ENCODE measurements at regions not wholly inside any gene's neighbourhood (a gene's known extent, or its start where the extent isn't known, plus 50 kb on each side); places are given as distances from the start of the nearest gene placed in this dataset.

DNA sequence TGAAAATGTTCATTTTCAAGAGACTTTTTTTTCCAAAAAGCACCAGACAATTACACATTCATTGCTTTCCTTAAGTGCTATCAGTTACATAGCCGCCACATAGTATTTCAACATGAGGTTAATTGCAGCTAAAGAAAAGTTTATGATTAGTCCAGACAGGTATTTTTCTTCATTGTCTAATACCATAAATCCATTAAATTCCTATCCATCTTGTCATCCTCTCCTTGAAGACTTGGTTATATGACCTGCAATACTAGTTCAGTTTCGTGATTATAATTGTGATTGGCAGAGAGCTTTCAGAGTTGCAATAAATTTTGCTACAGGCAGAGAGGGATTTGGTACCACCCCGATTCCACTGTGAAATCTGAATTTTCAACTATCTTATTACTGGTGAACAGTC lies 437.7 kb downstream of the GPATCH2 start:
- DNase-seq, result no peak

DNA sequence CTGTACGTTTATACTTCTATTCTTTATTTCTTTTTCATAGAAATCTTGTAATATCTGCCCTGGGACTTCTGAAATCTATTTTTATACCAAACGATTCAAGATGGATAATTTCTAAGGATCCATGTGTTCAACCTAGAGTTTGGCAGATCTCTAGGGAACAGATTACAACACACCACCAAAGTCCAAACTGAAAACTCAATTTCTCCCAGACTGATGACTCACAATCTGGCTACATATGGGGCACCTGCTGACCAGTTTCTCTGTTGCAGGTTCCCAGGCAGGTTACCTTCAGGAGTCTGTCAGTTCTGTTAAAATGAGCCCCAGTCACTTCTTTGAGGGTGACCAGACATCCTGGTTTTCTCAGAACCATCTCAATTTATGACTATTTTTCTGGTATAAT lies 439.4 kb downstream of the GPATCH2 start:
- no peak for DNase-seq

DNA sequence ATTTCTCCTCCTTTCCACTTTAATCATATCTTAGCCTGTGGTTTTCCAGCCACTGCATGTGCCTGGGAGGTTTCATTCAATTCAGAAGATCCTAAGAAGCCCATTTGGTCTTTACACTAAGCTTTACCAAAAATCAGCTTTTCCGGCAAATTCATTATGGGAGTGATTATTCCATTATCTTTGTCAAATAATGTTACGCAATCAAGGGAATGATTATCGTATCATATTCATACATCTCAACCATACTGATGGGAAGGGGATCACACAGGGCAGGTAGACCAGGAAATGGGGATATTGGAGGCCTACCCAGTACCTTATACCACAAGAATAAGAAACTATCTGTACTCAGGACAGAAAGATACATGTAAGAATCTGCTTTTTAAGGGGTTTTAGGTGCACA lies 440.5 kb downstream of the GPATCH2 start:
- no peak for DNase-seq

DNA sequence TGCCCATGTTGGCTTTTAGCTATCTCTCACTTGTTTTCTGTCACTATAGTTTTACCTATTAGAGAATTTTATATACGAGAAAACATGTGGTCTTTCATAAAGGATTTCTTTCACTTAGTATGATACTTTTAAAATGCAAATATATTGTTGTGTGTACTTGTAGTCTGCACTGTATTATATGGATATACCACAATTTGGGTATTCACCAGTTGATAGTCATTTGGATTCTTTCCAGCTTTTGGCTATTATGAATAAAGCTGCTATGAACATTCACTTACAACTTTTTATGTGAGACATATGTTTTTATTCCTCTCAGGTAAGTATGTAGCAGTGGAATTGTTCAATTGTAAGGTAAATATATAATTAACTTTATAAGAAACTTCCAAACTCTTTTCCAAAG lies 441.5 kb downstream of the GPATCH2 start:
- DNase-seq, result no peak

DNA sequence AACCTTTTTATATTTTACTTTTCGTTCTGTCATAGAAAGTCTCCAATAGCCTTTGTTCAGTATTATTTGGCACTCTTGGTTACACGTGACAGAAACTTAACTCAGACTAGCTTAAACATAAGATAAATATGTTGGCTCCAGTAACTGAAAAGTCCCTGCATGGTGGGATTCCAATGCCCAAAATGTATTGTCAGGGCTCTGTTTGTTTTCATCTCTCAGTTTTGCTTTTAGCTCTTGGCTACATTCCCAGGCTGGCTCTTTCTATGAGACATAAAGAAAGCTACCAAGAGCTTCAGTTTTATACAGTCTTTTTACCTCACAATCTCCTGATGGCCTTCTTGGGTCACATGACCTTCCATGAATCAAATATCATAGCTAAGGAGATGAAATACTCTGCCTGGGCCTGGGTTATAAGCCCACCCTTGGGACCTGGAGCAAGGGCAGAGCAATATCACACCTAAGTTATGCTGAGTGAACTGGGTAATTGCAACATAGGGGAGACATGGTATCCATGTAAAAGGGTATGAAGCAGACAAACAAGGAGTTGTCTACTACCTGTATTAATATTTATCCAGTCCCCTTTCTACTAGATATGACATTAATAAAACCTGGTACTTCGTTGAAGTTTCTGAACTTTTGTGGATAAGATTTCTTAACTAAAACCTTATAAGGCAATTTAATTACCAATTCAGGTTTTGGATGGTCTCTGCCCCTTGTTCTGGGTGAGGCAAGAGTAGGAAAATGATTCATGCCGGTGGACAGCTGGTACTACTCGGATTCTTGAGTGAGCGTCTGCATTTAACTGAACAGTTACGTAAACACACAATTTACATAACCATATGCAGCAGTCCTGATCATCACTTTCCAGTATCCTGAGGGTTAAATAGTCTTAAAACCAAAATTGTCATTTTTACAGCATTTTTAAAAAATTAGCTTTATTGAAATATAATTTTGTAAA lies 442.3 kb downstream of the GPATCH2 start:
- DNase-seq, result no peak

DNA sequence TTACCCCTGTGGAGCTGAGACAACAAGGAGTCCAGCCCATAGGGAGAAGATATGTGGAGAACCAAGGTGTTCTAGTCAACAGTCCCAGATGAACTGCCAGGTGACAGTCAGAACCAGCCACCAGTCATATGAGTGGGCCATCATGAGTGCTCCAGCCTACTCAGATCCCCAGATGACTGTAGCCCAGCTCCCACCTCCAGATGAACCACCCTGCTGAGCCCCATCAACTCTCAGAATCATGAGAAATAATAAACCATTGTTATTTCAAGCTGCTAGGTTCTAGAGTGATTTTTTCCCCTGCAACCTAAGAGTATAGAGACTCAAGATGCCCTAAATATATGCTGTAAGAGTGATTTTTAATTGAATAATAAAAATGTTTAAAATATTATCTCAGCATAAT lies 444.2 kb downstream of the GPATCH2 start:
- no peak for DNase-seq

DNA sequence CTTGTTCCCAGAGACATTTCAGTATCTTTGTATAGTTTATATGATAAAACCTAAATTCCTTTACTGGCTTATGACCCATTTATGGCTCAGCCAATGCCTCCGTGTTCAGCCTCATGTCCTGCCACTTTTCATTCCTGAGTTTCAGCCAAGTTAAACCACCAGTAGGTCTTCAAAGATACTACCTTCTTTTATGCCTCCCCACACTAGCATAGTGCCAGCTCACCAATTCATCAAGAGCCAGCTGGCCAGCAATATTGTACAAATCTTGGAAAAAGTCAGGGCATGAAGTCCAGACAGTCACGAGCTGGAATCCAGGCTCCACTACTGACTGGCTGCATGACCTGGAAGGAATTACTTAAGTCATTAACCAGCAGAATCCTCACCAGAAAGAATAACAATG lies 446.0 kb downstream of the GPATCH2 start:
- no peak for DNase-seq

DNA sequence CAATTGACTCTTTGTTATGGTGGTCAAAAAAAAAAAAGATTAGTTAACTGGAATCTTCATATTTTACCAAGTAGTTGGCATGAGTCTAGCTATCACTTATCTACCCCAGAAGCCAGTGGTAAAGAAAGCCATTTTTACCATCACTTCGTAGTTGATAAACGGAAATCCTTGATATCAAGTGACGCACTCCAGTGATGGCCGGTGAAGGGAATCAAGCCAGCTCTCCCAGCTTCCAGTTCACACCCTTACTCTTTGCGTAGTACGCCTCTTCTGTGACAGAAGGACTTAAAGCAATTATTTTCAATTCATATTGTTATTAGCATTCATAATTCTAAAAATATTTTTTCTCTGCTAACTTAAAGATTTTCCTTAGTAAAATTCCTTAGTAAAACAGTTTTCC lies 447.9 kb downstream of the GPATCH2 start:
- no peak for DNase-seq

DNA sequence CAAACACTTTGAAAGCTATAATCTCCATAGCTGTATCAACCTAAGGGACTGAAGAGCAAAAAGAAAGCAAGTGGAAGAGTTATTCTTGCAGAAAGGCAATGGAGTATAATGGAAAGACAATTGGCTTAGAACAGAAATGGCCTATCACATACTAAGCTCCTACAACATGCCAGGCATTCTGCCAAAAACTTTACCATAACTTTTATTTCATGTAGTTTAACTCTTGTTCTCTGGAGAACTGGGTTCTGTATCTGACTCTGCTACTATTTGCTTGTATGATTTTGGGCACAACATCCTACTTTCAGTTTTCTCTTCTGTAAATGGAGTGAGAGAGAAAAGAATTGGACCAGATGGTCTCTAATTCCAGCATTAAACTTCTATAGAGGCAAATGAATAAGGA lies 449.1 kb downstream of the GPATCH2 start:
- DNase-seq, result no peak

DNA sequence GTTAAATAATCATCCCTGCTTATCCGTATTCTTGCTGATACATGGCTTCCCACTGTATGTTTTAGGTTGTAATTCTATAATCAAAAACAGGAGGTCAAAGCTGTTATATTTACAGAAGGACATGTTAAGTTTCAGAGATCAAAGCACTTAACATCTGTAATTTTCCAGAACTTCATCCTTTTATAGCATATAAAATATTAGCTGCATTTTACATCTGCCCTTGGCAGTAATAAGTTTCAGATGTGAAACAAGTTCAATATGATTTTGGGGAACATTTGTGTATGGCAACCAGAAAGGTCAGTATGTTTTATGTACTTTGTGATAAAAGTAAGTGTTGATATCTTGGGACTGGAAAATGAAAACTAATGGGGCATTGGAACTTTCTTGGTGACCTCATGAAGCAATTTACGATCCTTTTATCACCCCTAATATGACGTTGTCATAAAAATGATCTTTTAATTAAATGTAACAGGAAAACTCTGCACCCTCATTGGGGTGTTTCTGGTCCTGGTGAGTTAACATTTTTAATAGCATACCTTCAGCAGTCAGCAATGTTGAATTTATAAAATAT lies 449.6 kb downstream of the GPATCH2 start:
- no peak for DNase-seq

DNA sequence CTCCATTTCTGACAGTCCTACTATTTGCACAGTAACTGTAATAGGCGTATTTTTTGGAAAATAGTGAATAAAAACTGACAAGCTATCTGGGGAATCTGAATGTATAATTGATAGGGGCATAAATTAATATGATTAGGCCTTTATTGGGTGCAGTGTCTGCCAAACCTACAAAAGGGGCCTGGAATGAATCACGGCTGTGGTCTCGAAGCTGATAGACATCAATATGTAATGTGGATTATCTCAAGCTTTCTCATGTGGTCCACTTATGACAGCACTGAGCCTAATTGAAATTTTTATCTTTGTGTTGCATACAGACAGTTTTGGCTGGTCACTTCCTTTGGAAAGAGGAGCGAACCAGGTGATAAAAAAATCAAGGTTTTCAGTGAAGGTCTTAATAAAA lies 450.4 kb downstream of the GPATCH2 start:
- no peak for DNase-seq

DNA sequence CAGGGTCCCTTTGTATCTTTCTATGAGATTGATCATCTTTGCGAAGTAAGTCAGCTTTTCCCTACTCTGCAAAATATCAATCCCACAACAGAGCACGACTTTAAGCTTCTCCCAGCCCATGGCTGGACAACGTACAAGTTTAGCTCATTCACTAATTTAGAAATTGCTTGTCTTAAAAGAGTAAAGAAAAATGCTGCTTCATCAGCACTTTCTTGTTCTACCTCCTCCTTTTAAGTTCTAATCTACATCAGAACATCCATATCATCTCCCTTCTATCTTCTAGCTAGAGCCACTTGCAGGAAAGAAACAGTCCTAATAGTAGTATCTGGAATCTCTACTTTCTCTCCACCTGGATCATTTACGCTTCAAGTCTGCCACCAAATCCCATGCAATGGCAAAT lies 441.2 kb upstream of the ESRRG start:
- no peak for DNase-seq

DNA sequence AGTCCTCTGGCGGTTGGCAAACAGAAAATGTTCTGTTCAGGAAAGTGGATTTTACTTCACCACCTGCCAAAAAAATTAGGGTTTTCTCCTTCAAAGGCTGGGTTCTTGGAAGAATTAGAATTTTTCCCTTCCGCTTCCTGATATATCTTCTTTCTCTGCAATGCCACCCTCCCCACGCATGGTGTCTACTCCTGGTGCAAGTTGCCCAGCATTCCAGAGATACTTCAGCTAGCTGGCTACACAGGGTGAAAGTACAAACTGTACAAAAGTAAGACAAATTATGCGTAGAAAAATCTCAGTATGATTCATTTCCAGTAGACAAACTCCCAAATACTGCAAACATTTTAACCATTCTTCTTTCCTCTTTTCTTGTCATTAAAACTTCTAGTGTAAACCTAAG lies 430.1 kb upstream of the ESRRG start:
- no peak for DNase-seq

DNA sequence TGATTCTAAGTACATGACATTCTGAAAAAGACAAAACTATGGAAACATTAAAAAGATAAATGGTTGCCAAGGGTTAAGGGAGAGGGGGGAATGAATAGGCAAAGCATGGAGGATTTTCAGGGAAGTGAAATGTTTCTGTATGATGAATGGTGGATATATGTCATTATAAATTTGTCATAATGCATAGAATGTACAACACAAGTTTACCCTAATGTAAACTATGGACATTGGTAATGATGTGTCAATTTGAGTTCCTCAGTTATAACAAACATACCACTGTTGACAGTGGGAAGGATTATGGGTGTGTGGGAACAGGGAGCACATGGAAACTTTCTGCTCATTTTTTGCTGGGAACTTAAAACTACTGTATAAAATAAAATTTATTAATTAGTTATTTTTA lies 427.1 kb upstream of the ESRRG start:
- DNase-seq, result no peak

DNA sequence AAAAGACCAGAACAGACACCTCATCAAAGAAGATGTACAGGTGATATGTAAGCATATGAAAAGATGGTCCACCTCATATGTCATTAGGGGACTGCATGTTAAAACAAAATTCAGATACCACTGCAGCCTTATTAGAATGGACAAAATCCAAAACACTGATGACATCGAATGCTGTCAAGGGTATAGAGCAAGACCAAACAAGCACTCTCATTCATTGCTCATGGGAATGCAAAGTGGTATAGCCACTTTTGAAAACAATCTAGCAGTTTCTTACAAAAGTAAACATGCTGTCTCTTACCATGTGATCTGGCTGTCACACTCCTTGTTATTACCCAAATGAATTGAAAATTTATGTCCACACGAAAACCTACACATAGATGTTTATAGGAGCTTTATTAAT lies 426.6 kb upstream of the ESRRG start:
- no peak for DNase-seq

DNA sequence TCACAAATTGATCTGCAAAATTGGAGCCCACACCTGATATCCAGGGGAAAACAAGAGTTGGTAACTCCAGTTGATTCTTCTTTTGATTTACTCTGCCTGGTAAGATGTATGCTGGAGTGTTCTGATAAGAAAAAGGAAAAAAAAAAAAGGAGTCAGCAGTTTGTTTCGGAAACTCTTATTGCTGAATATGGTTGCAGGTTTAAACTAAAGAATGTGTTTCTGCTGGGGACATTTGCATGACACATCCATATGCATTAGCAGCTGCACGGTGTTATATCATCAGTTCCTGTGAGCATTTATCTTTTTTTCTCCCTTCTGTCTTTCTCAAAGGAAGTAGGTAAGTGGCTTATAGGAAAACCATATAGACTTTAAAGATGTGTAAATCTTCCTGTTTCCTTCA lies 418.5 kb upstream of the ESRRG start:
- DNase-seq, result no peak

DNA sequence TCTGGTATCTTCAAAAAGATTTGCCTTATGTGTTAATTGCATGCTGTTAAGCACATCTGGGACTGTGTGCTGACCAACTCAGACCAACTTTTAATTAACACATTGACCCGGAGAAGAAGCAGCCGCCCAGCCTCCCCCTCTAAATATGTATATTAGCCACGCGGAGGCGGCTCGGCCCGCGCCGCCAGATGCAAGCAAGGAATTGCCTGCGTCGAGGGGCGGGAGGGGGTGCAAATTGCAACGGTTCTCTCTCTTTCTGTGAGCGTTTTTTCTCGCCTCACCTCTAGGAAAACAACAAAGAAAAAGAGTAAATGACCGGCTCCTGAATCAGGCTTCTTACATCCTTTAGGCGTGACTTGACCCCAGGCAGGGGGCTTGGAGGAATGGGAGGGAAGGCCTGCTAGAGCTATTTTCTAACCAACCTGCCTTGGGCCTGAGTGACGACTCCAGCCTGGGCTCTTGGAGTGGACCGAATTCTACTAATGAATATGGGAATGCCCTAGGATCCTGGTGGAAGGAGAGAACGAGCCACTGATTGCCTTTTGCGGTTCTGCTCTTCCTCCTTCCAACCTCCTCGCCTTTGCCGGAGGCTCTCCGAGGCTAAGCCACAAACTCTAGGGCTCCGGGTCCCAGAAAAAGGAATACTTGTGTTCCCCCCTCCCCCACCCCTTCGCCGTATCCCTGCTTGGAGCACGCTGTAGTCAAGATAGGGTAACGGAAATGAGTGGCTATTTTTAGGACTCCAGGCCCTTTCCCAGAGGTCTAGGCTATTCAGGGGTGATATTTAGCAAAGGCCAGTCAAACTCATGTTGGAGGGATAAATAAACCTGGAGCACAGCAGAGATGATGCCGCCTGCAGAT lies 417.0 kb upstream of the ESRRG start:
- DNase-seq, result no peak

DNA sequence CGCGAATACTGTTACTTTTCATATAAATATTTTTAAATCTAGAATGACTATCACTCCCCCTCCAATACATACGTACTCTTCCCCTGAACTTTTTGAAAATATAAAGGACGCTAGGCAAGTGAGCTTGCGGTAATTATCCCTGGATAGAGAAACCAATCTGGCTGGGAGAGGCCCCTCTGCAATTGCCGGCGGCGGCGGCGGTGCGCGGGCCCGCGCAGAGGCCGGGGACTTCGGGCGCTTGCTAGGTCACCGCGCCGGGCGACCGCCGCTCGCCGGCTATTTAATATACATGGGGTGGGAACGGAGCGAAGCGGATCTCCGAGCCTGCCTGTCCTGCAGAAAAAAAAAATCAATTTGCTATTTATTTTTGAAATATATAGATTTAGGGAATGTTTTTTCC lies 416.3 kb upstream of the ESRRG start:
- DNase-seq, result no peak

DNA sequence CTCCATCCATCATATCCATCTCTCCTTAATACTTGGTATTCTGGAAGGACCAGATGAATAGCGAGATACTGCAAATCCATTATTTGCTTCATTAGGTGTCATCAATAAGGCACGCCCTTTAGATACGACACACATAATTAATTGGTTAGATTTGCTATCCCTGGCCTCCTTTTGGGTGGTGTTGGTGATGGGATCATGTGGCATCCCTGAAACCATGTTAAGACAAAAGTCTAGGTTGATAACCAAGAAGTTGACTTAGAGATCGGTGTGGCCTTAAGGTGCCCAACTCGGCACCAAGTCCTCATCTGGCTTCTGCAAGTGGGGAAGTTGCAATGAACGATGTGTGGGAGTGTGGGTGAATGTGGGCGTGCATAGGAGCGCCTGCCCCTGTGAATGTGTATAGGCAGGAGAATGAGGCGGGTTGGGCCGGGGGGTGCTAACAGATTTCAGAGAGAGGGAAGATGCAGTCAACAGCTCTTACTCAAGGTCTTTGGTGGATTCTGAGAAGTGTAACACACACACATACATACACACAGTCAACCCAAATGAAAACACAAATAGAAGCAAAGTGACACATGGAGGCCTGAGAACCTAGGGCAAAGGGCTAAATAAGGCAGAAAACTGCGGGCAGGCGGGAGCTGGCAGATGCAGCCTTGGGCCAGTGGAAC lies 415.7 kb upstream of the ESRRG start:
- DNase-seq, result no peak

DNA sequence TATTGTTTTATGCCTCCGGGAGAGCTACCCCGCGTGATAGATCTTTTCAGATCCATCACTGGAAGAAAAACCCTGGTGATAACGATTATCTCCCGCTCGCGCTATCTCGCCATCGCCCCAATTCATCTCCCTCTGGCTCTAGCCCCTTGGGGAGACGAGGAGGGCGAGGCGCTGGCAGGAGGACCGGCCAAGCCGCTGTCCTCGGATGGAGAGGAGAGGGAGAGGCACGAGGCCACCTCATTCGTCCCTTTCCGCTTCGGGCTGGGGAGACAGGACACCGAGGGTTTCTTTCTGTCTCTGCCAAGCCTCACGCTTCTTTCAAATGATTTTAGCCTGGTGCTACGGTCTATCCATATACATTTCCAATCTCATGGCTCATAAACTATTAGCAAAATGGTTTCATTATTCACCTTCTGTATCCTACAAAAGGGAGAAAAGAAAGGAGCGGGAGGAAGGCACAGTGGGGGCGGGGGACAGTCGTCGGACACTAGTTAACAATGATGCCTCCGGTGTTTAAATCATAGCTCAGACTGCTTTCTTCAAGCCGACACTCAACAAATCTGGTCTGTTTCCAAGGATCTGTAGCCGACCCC lies 415.0 kb upstream of the ESRRG start:
- DNase-seq, result no peak

DNA sequence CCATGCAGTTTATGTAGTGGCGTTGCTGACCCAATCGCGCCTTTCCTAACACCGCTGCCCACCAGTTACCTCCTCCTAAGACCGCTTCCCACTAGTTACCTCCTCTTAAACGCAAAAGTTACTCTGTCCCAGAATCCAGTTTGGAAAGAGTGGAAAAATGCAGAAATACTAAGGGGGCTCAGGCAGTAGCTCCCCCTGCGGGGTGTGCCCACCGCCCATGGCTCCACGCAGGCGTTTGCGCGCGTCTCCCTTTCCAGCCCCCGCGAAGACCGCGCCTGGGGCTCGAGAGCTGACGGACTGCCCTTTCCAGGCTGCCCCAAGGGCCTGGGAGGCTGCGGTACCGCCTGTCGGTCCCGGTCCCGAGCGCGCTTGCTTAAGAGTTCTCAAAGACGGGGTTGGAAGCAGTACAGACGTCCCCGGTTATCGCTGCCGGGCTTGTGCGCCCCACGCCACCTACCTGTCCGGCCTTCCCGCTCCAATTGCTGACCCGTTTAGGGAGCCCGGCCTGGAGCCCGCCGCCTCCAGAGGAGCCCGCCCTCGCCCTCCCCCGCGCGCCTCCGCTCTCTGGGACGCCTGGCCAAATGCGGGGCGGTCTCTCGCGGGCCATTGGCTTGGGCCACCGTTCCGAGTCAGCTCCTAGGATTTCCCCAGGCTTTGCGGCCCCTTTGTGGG lies 414.1 kb upstream of the ESRRG start:
- DNase-seq, result no peak

DNA sequence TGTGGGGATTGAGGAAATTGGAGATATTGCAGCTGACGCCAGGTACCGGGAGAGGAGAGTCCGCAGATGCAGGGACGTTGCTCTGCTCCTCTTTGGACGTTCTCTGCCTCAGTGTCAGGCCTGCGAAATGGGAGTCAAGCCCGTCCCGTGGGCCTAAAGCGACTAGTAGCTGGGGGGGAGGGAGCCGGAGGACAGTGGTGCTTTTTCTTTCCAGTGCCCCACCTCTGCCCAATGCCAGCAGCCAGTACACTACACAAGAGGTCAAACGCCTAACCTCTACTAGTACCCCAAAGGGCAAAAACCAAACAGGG lies 413.6 kb upstream of the ESRRG start:
- no peak for DNase-seq

All from NCI-H1417 treated with DMSO at 0.1 percent for 48 hours (cell line).